BJ (cell line): ENCODE measurements at regions not wholly inside any gene's neighbourhood (a gene's known extent, or its start where the extent isn't known, plus 50 kb on each side); places are given as distances from the start of the nearest gene placed in this dataset.

ENCODE experiments used
- CTCF ChIA-PET: fragments of 350-600 bp; formaldehyde crosslinking; extraction: SDS; loops from one replicate; lab custom pipeline; 2021; ENCODE audit warnings: antibody characterized with exemption, inconsistent platforms; lab: Yijun Ruan, JAX
- POLR2A ChIA-PET: fragments of 300-600 bp; sonication (Branson Sonifier 250); formaldehyde crosslinking; extraction: SDS; loops from one replicate; lab custom pipeline; 2021; ENCODE audit warnings: antibody characterized with exemption; lab: Charles Lee
- DNase-seq: peaks from one replicate; pipeline ENCODE4 v3.0.0-alpha.2; 2011; ENCODE audit warnings: low read depth
- H3K27me3 ChIP-seq: 2 replicates; pipeline ENCODE4 v1.6.0; 2011; ENCODE audit warnings: low read length; ENCODE audit not compliant: control insufficient read depth, insufficient read depth
- H3K36me3 ChIP-seq: 2 replicates; pipeline ENCODE4 v1.5.1; 2011; ENCODE audit warnings: low read length; ENCODE audit not compliant: control insufficient read depth, insufficient read depth
- H3K4me3 ChIP-seq: 2 replicates; pipeline ENCODE4 v1.5.1; 2011; ENCODE audit warnings: low read depth, mild to moderate bottlenecking, control low read depth, low read length
- CTCF ChIP-seq: IDR thresholded peaks from 2 replicates; pipeline ENCODE4 v1.5.1; 2011; ENCODE audit warnings: low read depth, mild to moderate bottlenecking, control low read depth, inconsistent platforms, low read length, moderate library complexity; ENCODE audit not compliant: insufficient read depth

GRCh38 chr5:14082523-14082922, 60.6 kb upstream of the TRIO start:
- CTCF ChIA-PET, result no interaction called here
- Histone ChIP-seq H3K36me3 (no peaks in the 10 kb centered on the region), H3K4me3 (no peak overlapping the region), H3K27me3 (no peaks in the 10 kb centered on the region)
- no peak for DNase-seq
- POLR2A ChIA-PET, result no interaction called here
- TF ChIP-seq CTCF, result no peak

DNA sequence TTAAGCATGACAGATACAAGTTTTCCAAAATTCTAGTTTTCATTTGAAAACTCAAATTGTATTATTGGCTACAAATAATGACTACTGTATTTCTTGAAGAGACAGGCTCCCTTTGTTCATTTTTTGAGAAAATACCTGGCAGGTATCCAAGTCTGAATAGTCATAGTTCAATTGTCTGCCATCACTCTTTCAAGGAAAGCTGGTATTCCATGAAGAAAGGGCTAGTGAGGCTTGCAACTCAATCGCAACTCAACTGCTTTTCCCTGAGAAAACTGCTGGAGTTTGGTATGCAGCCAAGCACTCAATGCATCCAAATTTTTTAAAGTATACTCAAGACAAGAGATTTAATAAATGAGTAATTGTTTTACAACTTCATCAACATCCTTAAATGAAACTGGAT, 61.4 kb upstream of the TRIO start:
- DNase-seq, result no peak
- Histone ChIP-seq H3K27me3 (no peaks in the 10 kb centered on the region), H3K36me3 (no peaks in the 10 kb centered on the region), H3K4me3 (no peak overlapping the region)
- no peak for TF ChIP-seq CTCF
- ChIA-PET POLR2A (no interaction called here), CTCF (no interaction called here)

- Histone ChIP-seq H3K4me3 (no peak overlapping the region), H3K27me3 (no peaks in the 10 kb centered on the region), H3K36me3 (no peaks in the 10 kb centered on the region)
- DNase-seq, result no peak
- POLR2A ChIA-PET, result no interaction called here
- TF ChIP-seq CTCF, result no peak
- CTCF ChIA-PET, result no interaction called here
Observed at GRCh38 chr5:14078716-14079115, 64.4 kb upstream of the TRIO start.

- no peak for DNase-seq
- Histone ChIP-seq H3K27me3 (no peaks in the 10 kb centered on the region), H3K4me3 (no peak overlapping the region), H3K36me3 (no peaks in the 10 kb centered on the region)
- no peak for TF ChIP-seq CTCF
- ChIA-PET CTCF (interaction anchor here (0.8 kb wide), 1 partner anchor 9 kb away, joined by 4 read pairs; no protein-coding TSS in a partner anchor), POLR2A (no interaction called here)
Observed at GRCh38 chr5:14077501-14077900, 65.6 kb upstream of the TRIO start.

GRCh38 chr5:14076561-14076960, 66.6 kb upstream of the TRIO start:
- no peak for DNase-seq
- no peaks in the 10 kb centered on the region for H3K27me3 ChIP-seq
- POLR2A ChIA-PET, result no interaction called here
- CTCF ChIA-PET, result no interaction called here
- H3K4me3 ChIP-seq, result no peak overlapping the region
- H3K36me3 ChIP-seq, result no peaks in the 10 kb centered on the region
- TF ChIP-seq CTCF, result no peak
